GM08714 (cell line): ENCODE measurements at regions not wholly inside any gene's neighbourhood (a gene's known extent, or its start where the extent isn't known, plus 50 kb on each side); places are given as distances from the start of the nearest gene placed in this dataset.
"Not testable (repeated sequence)": the region's sequence is repeated elsewhere in the genome, so short reads cannot be mapped to it uniquely, and the experiment has no call there.

ENCODE experiments used
- H3K4me3 ChIP-seq: fragments of 200-500 bp; sonication (Bioruptor generic); 2 replicates; pipeline ENCODE4 v1.5.1; 2014; ENCODE audit warnings: mild to moderate bottlenecking, low read length, inconsistent platforms
- ZNF274 ChIP-seq: IDR thresholded peaks from 2 replicates; pipeline ENCODE4 v1.6.1; 2012; ENCODE audit warnings: mild to moderate bottlenecking, low read depth, low read length

DNA sequence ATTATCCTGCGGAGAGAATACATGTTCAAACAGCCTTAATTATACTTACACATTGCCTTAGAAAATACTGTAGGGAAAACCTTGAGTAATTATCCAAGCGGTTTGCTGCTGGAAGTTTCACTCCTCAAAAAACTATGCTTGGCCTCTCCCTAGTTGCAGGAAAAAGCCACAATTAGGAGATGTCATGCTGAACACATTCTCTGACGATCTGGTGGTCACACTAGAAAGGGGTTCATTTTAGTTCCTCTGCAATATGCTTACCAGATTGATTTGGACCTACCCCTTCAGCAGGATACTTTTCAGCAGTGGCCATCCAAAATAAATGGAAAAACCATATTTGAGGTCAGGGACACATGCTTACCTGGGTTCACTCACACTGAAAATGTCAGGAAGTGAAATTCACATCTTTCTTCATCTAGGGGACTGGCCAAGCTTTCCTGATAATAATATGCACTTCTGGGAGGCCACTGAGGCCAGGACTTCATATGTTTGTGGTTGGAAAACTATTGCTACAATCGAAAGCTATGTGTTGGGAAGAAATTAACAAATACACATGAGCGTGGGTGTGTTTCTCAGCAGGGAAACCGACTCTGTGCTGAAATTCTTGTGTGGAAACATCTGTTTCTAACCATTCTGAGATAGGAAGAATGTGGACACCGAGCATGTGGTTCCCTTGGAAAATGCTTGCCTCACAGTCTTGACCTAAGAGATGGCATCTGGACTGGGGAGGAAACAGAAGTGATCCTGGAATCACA is 68.8 kb downstream of the ATXN3L start:
- no peak for TF ChIP-seq ZNF274
- no peak overlapping the region for H3K4me3 ChIP-seq

DNA sequence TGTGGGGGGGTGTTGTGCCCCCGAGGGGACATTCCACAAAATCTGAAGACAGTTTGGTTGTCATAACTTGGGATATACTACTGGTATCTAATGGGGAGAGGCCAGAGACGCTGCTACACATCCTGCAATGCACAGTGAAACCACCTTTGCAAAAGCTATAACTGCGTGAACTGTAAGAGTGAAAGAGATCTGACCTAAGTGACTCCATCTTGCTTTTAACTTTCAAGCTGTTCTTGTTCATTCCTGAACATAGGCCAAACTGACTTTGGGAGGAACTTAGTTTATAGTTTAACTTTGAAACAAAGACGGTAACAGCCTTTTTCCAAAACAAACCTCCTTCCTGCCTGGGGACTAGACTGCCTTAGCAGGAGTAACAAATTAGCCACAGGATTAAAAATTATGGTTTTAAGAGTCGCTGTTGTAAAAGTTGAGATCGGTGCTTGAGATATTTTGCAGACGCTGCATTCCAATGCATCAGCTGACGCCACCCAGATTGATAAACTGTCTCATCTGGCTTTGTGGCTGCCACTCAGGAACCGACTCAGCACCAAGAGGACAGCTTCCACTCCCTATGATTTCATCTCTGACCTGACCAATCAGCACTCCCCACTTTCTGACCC is 70.9 kb downstream of the ATXN3L start:
- H3K4me3 ChIP-seq, result no peak overlapping the region
- TF ChIP-seq ZNF274, result no peak

DNA sequence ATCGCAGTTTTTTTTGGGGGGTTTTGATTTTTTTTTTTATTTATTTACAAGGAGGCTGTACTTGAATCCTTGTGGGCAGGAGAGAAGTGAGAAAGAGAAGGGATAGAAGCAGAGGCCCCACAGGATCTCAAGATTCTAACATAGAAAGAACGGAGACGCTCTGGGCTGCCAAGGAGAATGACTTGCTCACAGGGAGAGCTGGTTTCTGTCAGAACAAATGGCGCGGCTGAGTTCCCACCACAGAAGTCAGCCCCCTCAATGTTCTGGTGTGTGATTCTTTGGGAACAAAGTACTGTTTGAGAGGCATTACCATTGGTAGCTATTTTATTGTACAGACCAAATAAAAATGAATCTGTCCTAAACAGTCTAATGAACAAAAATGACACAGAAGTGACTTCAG is 80.6 kb downstream of the ATXN3L start:
- TF ChIP-seq ZNF274, result no peak
- H3K4me3 ChIP-seq, result no peak overlapping the region

GRCh38 chrX:13235930-13236329 is 83.9 kb downstream of the ATXN3L start:
- no peak overlapping the region for H3K4me3 ChIP-seq
- TF ChIP-seq ZNF274, result no peak

DNA sequence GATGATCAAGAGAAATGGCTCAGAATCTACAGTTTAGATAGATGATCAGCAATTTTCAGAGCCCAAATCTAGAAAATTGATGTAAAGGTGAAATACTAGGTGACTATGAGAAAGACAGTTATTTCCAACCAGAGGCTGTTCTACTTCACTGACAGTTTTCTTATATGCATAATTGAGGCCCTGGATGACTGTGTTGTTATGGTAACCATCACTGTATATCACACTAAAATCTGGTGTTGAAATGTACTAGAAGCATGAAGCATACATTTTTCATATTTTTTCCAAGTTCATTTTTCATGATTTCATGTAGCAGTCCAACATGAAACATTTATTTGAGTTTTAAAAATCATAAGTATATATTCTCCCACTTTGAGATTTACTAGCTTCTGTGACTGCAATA is 87.4 kb downstream of the ATXN3L start:
- no peak overlapping the region for H3K4me3 ChIP-seq
- no peak for TF ChIP-seq ZNF274

DNA sequence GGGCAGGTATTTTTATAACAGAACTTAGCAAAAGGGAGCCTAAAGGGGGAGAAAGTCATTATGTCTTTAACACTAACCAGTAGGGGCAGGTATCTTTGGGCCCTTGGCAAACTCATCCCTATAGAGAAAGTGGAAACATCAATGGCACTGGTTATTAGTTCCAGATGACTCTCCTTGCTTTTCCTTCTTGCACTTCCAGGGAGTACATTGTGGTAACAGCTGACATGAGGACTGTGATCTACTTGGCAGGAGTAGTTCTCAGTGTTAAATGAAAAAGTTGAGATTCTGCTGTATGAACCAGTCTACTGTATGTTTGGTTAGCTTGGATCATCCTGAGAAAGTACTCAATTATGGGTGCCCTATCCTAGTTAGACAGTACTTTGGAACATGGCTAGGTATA is 93.6 kb downstream of the ATXN3L start:
- TF ChIP-seq ZNF274, result no peak

GRCh38 chrX:13223868-13224567 is 95.8 kb downstream of the ATXN3L start:
- no peak overlapping the region for H3K4me3 ChIP-seq
- no peak for TF ChIP-seq ZNF274

More for the DNA sequence above, 93.6 kb downstream of the ATXN3L start:
- H3K4me3 ChIP-seq, result no peak overlapping the region

DNA sequence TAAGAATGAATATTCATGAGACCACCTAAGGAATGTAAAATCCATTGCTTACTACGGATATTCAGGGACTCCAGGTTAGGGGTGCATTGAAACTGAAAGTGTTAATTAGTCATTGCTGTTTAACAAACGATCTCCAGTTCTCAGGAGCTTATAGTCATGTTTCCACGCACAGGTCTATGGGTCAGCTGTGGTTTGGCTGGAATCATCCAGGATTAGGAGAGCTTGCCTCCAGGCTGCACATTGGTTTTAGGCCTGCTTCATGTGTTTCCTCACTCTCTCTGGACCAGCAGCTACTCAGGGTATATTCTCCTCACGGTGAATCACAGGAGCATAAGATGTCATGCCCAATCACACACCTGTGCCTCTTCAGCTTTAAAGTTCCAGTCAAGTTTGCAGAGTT is 98.9 kb downstream of the ATXN3L start:
- no peak overlapping the region for H3K4me3 ChIP-seq
- TF ChIP-seq ZNF274, result no peak

DNA sequence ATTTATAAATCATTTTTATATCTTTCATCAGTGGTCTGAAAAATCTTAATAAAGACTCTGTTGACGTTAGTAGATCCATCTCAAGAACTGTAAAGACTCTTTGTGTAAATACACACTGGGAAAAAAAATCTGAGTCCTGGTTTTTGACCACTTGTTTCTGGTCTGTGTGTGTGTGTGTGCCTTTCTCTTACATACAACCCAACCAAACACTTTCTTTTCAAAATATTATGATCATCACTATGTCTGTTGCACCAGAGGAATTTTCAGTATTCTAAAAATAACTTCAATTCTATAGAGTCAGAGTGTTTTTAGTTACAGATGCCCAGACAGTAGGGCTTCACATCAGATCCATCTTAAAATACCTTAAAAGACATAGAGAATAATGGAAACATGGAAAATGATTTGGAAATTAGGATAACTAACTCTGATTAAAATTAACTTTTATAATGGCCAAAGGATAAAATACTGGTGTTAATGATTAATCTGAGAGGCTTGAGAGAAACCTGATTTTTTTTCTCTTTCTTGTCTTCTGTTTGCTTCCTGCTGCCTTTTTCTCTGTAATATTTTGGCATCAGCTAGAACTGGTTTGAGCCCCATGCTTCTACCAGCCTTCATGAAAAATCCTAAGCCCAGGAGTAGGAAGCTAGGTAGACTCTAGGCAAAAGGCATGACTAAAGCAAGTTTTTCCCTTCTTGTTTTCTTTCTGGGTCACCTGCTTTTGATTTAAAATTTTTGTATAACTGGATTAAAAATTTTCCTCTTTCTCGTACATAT is 99.7 kb downstream of the ATXN3L start:
- H3K4me3 ChIP-seq, result no peak overlapping the region

DNA sequence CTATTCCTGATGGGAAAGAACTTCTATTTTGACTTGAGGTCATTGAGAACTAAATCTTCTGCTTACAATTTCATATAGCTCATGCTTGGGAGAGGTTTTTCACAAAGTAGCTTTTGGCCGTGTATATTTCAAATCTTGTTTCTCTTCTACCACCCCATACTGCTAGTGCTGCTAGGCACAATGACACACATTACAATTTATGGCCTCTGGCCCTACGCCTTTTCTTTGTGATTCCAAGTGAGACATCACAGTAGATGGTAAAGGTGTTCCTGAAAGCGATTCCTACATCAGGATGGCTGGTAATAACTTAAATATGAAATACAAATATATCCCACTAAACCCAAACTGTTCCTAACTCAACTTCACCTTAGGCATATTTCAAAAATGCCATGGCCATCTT is 101.1 kb downstream of the ATXN3L start:
- TF ChIP-seq ZNF274, result no peak
- no peak overlapping the region for H3K4me3 ChIP-seq

More for the DNA sequence above, 99.7 kb downstream of the ATXN3L start:
- TF ChIP-seq ZNF274, result no peak

- H3K4me3 ChIP-seq, result no peak overlapping the region
- TF ChIP-seq ZNF274, result no peak
Measured at GRCh38 chrX:13216139-13216538, 103.7 kb downstream of the ATXN3L start.

DNA sequence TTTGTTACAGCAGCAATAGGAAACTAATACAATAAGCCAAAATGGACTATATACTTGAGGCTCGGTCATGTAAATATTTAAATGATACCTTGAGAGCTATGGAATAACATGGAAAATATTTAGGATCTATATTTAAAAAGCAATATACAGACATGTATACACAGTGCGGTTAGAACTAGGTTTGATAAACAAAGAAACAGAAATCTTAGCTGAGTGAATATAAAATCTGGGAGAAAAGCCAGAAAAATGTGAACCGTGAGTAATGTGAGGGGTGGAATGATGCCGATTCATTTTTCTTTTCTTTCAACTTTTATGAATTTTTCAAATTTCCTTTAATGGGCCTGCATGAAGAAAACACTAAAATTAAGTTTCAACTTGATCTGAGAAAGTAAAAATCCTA is 104.1 kb downstream of the ATXN3L start:
- H3K4me3 ChIP-seq, result no peak overlapping the region
- no peak for TF ChIP-seq ZNF274

GRCh38 chrX:13212191-13212651 is 107.6 kb downstream of the ATXN3L start:
- TF ChIP-seq ZNF274, result no peak
- no peak overlapping the region for H3K4me3 ChIP-seq

DNA sequence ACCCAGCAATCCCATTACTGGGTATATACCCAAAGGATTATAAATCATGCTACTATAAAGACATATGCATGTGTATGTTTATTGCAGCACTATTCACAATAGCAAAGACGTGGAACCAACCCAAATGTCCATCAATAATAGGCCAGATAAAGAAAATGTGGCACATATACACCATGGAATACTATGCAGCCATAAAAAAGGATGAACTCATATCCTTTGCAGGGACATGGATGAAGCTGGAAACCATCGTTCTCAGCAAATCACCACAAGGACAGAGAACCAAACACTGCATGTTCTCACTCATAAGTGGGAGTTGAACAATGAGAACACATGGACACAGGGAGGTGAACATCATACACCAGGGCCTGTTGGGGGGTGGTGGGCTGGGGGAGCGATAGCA is 109.7 kb downstream of the ATXN3L start:
- H3K4me3 ChIP-seq, result not testable (repeated sequence)

DNA sequence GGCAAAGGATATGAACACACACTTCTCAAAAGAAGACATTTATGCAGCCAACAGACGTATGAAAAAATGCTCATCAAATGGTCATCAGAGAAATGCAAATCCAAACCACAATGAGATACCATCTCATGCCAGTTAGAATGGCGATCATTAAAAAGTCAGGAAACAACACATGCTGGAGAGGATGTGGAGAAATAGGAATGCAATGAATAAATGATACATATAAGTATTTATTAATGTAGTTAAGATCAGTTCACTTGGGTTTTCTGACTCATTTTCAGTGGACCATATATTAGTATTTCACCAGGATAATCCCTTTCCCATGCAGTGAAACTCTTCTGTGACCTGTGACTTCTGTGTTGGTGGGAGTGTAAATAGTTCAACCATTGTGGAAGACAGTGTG is 110.1 kb downstream of the ATXN3L start:
- not testable (repeated sequence) for H3K4me3 ChIP-seq
